Tibial artery (tissue), 4 donors: ENCODE measurements at regions not wholly inside any gene's neighbourhood (a gene's known extent, or its start where the extent isn't known, plus 50 kb on each side); places are given as distances from the start of the nearest gene placed in this dataset.

Experiments
- DNase-seq, 2 donors: peaks; one replicate each; pipeline ENCODE4 v3.0.0-alpha.2; 2019
- H3K27ac ChIP-seq, 2 donors: fragments of 200-600 bp; sonication (generic) in 1 of 2; 1 replicate in 1 of 2; 2 replicates in 1 of 2; pipeline ENCODE4 v1.5.1; 2018 to 2019; ENCODE audit warnings: mild to moderate bottlenecking in 1 of 2
- H3K27me3 ChIP-seq, 2 donors: fragments of 200-600 bp; sonication (generic) in 1 of 2; one replicate each; pipeline versions ENCODE4 v1.5.1 to v1.6.0; 2016 to 2019
- H3K36me3 ChIP-seq, 3 donors: fragments of 200-600 bp; sonication (generic) in 2 of 3; one replicate each; pipeline ENCODE4 v1.5.1; 2016 to 2019; ENCODE audit warnings: mild to moderate bottlenecking in 2 of 3
- H3K4me1 ChIP-seq, 4 donors: fragments of 200-600 bp; sonication (generic) in 2 of 4; 1 replicate in 3 of 4; 2 replicates in 1 of 4; pipeline ENCODE4 v1.5.1; 2016 to 2019
- H3K4me3 ChIP-seq, 2 donors: fragments of 200-600 bp; sonication (generic) in 1 of 2; 1 replicate in 1 of 2; 2 replicates in 1 of 2; pipeline ENCODE4 v1.5.1; 2018 to 2019; ENCODE audit warnings: mild to moderate bottlenecking in 2 of 2
- H3K9me3 ChIP-seq, 3 donors: fragments of 200-600 bp; sonication (generic) in 1 of 3; one replicate each; pipeline ENCODE4 v1.5.1; 2016 to 2019
- CTCF ChIP-seq, 2 experiments: fragments of 200-600 bp in 1 of 2; fragments of 450-650 bp in 1 of 2; IDR thresholded peaks; one replicate each; pipeline ENCODE4 v1.5.1; 2017 to 2019; ENCODE audit warnings: antibody characterized with exemption in 2 of 2, mild to moderate bottlenecking in 1 of 2, moderate library complexity in 1 of 2
- intact Hi-C: fragments of 100-400 bp; cut with DNase I; formaldehyde crosslinking; loops from one replicate; pipeline ENCODE4 v1.15.0; 2023; ENCODE audit warnings: low total_unique reads

- H3K27ac ChIP-seq: no peak overlapping the region
- H3K27me3 ChIP-seq: no peaks in the 10 kb centered on the region
- no peak for DNase-seq
- no peak for TF ChIP-seq CTCF (IDR thresholded peaks at IDR 0.05)
- H3K36me3 ChIP-seq: no peaks in the 10 kb centered on the region
- no peaks in the 10 kb centered on the region for H3K4me1 ChIP-seq
- H3K4me3 ChIP-seq: no peak overlapping the region
- intact Hi-C loops: no loop called here
- peaks cover 0 to 6% (median 0%) of the 10 kb centered on the region in 3 donors for H3K9me3 ChIP-seq
Observed at GRCh38 chr22:48186146-48186790, 1423.8 kb downstream of the TBC1D22A start.

DNA sequence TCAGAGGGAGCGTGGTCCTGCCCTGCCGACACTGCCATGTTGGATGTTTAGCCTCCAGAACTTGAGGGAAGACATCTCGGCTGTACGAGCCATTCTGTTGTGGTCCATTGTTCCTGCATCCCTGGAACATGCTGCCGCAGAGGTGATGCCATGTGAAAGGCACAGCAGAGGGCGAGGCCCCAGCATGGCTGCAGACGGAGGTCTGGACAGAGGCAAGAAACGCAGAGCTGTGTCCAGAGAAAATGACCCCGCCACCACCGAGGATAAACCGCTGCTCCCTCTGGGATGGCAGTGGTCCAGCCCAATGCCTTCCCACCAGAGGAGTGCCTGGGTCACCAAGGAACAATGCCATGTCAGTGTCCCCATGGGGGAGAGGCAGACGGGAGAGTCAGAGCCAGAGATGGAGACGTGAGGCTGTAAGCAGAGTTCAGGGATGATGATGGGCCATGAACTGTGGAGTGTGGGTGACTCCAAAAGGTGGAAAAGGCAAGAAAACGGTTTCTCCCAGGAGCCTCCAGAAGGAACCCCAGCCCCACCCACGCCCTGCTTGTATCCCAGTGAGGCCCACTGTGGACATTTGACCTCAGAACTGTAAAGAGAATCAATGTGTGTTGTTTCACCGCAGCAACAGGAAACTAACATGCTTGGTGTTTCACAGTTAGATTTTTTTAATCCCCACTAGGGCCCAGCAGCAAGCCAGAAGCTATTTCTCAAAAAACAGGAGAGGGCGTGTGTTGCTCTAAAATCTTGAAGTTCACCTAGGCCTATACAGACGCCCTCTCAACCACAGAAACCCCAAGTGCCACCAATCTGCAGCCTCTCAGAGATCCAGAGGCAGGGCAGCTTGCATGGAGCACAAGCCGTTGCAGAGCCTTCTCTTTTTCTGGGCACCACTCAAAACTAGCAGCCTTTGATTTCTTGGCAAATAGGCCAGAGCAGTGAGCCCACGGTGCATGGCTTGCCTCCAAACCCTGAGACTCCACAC is 1422.9 kb downstream of the TBC1D22A start:
- Histone ChIP-seq H3K9me3 (peaks cover 0 to 2% (median 0%) of the 10 kb centered on the region in 3 donors), H3K36me3 (no peaks in the 10 kb centered on the region), H3K27ac (no peak overlapping the region), H3K27me3 (no peaks in the 10 kb centered on the region), H3K4me1 (no peaks in the 10 kb centered on the region), H3K4me3 (no peak overlapping the region)
- intact Hi-C loops: no loop called here
- DNase-seq: no peak
- TF ChIP-seq CTCF (IDR thresholded peaks at IDR 0.05): no peak

DNA sequence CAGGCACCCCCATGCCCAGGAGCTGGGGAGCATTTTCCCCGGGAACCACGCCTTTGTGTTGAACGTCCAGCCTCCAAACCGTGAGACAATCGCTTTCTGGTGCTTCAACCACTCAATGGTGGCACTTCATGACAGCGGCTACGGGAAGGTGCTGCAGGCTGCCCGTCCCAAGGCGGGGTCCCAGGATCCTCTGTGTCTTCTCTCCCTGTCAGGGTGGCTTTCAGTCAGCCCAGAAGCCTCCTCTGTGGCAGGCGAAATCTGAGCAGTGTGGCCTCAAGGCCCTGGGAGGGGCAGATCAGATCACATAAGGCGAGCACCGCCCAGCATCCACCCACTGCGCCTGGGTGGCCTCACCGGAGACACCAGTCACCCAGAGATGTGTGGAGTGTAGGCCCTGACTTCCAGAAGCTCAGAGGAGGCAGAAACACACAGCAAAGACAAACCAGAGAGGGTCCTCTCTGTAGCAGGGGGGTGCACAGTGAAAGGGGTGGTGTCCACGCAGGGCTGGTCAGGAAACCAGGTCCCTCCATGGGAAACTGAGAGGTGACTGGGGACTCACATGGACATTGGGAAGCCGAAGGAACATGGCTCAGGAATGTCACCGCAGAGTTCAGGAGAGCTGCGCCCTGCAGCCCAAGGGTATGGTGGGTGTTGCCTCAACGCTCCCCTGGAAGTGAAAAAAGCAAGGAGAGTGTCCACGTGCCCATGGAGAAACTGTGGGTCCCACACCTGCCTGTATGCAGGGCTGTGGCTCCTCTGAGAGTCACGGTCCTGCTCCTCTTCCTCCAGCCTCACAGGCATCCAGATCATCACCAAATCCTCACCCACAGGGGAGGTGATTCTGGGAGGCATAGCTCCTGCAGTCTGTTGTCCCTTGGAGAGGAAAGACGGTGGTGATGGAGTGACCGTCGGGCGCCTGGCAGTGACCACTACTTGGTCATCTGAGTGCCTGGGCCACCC is 1420.7 kb downstream of the TBC1D22A start:
- no peak overlapping the region for H3K27ac ChIP-seq
- H3K9me3 ChIP-seq: no peaks in the 10 kb centered on the region
- no peaks in the 10 kb centered on the region for H3K4me1 ChIP-seq
- intact Hi-C loops: no loop called here
- H3K4me3 ChIP-seq: no peak overlapping the region
- TF ChIP-seq CTCF (IDR thresholded peaks at IDR 0.05): no peak
- DNase-seq: no peak
- no peaks in the 10 kb centered on the region for H3K27me3 ChIP-seq
- H3K36me3 ChIP-seq: no peaks in the 10 kb centered on the region

DNA sequence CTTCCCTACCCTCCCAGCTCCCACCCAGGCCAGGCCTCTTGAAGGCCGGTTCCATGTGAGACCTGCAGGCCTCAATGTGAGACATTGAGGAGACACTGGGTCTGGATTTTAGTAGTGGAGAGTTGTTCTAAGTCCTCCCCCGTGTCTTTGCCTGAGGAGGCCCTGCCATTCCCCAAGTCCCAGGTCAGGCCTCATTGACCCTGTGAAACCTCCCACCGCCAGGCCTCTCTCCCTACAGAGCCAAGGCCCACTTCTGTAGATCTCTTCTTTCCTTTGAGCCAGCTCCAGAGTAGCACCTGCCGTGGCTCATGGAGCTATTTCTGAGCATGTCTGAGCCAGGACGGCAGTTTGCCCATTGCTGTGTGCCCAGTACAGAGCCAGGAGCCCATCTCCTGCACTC is 1419.6 kb downstream of the TBC1D22A start:
- Histone ChIP-seq H3K27ac (no peak overlapping the region), H3K27me3 (no peaks in the 10 kb centered on the region), H3K4me3 (no peak overlapping the region), H3K36me3 (no peaks in the 10 kb centered on the region), H3K4me1 (no peaks in the 10 kb centered on the region), H3K9me3 (no peaks in the 10 kb centered on the region)
- no peak for DNase-seq
- no peak for TF ChIP-seq CTCF (IDR thresholded peaks at IDR 0.05)
- intact Hi-C loops: no loop called here

GRCh38 chr22:48181263-48181955 is 1419.0 kb downstream of the TBC1D22A start:
- TF ChIP-seq CTCF (IDR thresholded peaks at IDR 0.05): no peak
- H3K9me3 ChIP-seq: no peaks in the 10 kb centered on the region
- no peaks in the 10 kb centered on the region for H3K27me3 ChIP-seq
- no peak overlapping the region for H3K27ac ChIP-seq
- no peak for DNase-seq
- H3K4me1 ChIP-seq: no peaks in the 10 kb centered on the region
- no peaks in the 10 kb centered on the region for H3K36me3 ChIP-seq
- intact Hi-C loops: no loop called here
- no peak overlapping the region for H3K4me3 ChIP-seq
